Naive thymus-derived CD4-positive, alpha-beta T cell (primary cell): ENCODE measurements at regions not wholly inside any gene's neighbourhood (a gene's known extent, or its start where the extent isn't known, plus 50 kb on each side); places are given as distances from the start of the nearest gene placed in this dataset.
"Not testable (repeated sequence)": the region's sequence is repeated elsewhere in the genome, so short reads cannot be mapped to it uniquely, and the experiment has no call there.

Source experiments
- ATAC-seq: fragments of 150-1000 bp; cut with Tn5 transposase; 2 replicates; pipeline ENCODE4 v1.10.0; 2021; ENCODE audit warnings: mild to moderate bottlenecking, moderate library complexity
- CTCF ChIA-PET: fragments of 350-600 bp; sonication (Branson Sonifier 250); formaldehyde crosslinking; loops from one replicate; lab custom pipeline; 2021; ENCODE audit warnings: antibody characterized with exemption; lab: Charles Lee
- POLR2A ChIA-PET: fragments of 350-600 bp; sonication (Branson Sonifier 250); formaldehyde crosslinking; loops from one replicate; lab custom pipeline; 2021; ENCODE audit warnings: antibody characterized with exemption, inconsistent platforms; lab: Charles Lee
- DNase-seq, 9 donors: peaks; one replicate each; pipeline versions ENCODE4 v3.0.0 to v3.0.0-alpha.2; 2020 to 2022; ENCODE audit warnings: mixed read lengths in 1 of 9
- H3K27ac ChIP-seq: one replicate; pipeline ENCODE4 v1.7.0; 2013; ENCODE audit warnings: mild to moderate bottlenecking, low read depth, low read length, moderate library complexity
- H3K27me3 ChIP-seq, 2 donors: one replicate each; pipeline ENCODE4 v1.7.0; 2013; ENCODE audit warnings: low read length in 2 of 2, mild to moderate bottlenecking in 2 of 2, moderate library complexity in 2 of 2; ENCODE audit not compliant: control insufficient read depth in 2 of 2, insufficient read depth in 2 of 2
- H3K36me3 ChIP-seq, 3 experiments: 1 replicate in 2 of 3; 2 replicates in 1 of 3; pipeline ENCODE4 v1.7.0; 2013; ENCODE audit warnings: low read length in 3 of 3, mild to moderate bottlenecking in 3 of 3, moderate library complexity in 1 of 3; ENCODE audit not compliant: insufficient read depth in 3 of 3, control insufficient read depth in 2 of 3
- H3K4me1 ChIP-seq, 2 donors: one replicate each; pipeline ENCODE4 v1.7.0; 2013; ENCODE audit warnings: low read length in 2 of 2, mild to moderate bottlenecking in 2 of 2, moderate library complexity in 1 of 2; ENCODE audit not compliant: control insufficient read depth in 2 of 2, insufficient read depth in 2 of 2
- H3K4me3 ChIP-seq: 2 replicates; pipeline ENCODE4 v1.7.0; 2013; ENCODE audit warnings: mild to moderate bottlenecking, low read length
- H3K9me3 ChIP-seq, 3 experiments: 1 replicate in 2 of 3; 2 replicates in 1 of 3; pipeline ENCODE4 v1.7.0; 2013; ENCODE audit warnings: low read length in 3 of 3; ENCODE audit not compliant: control insufficient read depth in 2 of 3
- H3K27ac Mint-ChIP-seq, 9 donors: one replicate each; pipeline ENCODE4 v1.8.0; 2020 to 2022; ENCODE audit warnings: mixed read lengths in 9 of 9, mild to moderate bottlenecking in 8 of 9, moderate library complexity in 5 of 9, inconsistent platforms in 2 of 9
- H3K27me3 Mint-ChIP-seq, 5 donors: one replicate each; pipeline ENCODE4 v1.8.0; 2021 to 2022; ENCODE audit warnings: mixed read lengths in 5 of 5, mild to moderate bottlenecking in 1 of 5
- H3K36me3 Mint-ChIP-seq, 5 donors: one replicate each; pipeline ENCODE4 v1.8.0; 2020 to 2022; ENCODE audit warnings: mixed read lengths in 5 of 5, mild to moderate bottlenecking in 3 of 5, inconsistent platforms in 1 of 5
- H3K4me1 Mint-ChIP-seq, 7 donors: one replicate each; pipeline ENCODE4 v1.8.0; 2020 to 2022; ENCODE audit warnings: mixed read lengths in 7 of 7, mild to moderate bottlenecking in 3 of 7, inconsistent platforms in 1 of 7
- H3K4me3 Mint-ChIP-seq, 10 donors: one replicate each; pipeline ENCODE4 v1.8.0; 2020 to 2022; ENCODE audit warnings: mild to moderate bottlenecking in 10 of 10, mixed read lengths in 10 of 10, moderate library complexity in 6 of 10, inconsistent platforms in 2 of 10
- H3K9me3 Mint-ChIP-seq, 11 donors: one replicate each; pipeline ENCODE4 v1.8.0; 2020 to 2022; ENCODE audit warnings: mixed read lengths in 11 of 11, mild to moderate bottlenecking in 4 of 11, inconsistent platforms in 1 of 11, moderate library complexity in 1 of 11
- intact Hi-C, 2 donors: fragments of 100-400 bp; cut with micrococcal nuclease; formaldehyde crosslinking; loops; one replicate each; pipeline ENCODE4 v1.15.1; 2023

DNA sequence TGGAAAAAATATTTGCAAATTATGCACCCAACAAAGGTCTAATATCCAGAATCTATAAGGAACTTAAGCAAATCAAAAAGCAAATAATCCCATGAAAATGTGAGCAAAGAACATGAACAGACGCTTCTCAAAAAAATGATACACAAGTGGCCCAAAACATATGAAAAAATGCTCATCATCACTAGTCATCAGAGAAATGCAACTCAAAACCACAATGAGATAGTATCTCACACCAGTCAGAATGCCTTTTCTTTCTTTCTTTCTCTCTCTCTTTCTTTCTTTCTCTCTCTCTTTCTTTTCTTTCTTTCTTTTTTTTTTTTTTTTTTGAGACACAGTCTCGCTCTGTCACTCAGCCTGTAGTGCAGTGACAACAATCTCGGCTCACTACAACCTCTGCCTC, 602.9 kb upstream of the TBL1XR1 start:
- H3K27ac Mint-ChIP-seq, H3K4me1 Mint-ChIP-seq, H3K9me3 ChIP-seq, DNase-seq, H3K27ac ChIP-seq, CTCF ChIA-PET, H3K27me3 ChIP-seq, H3K4me3 Mint-ChIP-seq, H3K4me3 ChIP-seq, H3K27me3 Mint-ChIP-seq, intact Hi-C loops, H3K36me3 Mint-ChIP-seq, ATAC-seq, H3K9me3 Mint-ChIP-seq, H3K4me1 ChIP-seq, POLR2A ChIA-PET, H3K36me3 ChIP-seq: not testable (repeated sequence)

GRCh38 chr3:177800561-177800960, 603.3 kb upstream of the TBL1XR1 start:
- ChIA-PET POLR2A (no interaction called here), CTCF (no interaction called here)
- intact Hi-C loops, result no loop called here
- Mint-ChIP-seq H3K9me3 (peaks cover 0 to 3% (median 0%) of the 10 kb centered on the region in 11 donors), H3K36me3 (no peaks in the 10 kb centered on the region), H3K27ac (no peak overlapping the region), H3K4me3 (no peak overlapping the region), H3K4me1 (peaks cover 0 to 9% (median 6%) of the 10 kb centered on the region in 7 donors), H3K27me3 (no peaks in the 10 kb centered on the region)
- no peaks in the 10 kb centered on the region for H3K4me1 ChIP-seq
- H3K4me3 ChIP-seq, result no peak overlapping the region
- no peaks in the 10 kb centered on the region for H3K9me3 ChIP-seq
- ATAC-seq, result no peak
- H3K27ac ChIP-seq, result no peak overlapping the region
- H3K36me3 ChIP-seq, result no peaks in the 10 kb centered on the region
- DNase-seq, result no peak
- H3K27me3 ChIP-seq, result no peaks in the 10 kb centered on the region

DNA sequence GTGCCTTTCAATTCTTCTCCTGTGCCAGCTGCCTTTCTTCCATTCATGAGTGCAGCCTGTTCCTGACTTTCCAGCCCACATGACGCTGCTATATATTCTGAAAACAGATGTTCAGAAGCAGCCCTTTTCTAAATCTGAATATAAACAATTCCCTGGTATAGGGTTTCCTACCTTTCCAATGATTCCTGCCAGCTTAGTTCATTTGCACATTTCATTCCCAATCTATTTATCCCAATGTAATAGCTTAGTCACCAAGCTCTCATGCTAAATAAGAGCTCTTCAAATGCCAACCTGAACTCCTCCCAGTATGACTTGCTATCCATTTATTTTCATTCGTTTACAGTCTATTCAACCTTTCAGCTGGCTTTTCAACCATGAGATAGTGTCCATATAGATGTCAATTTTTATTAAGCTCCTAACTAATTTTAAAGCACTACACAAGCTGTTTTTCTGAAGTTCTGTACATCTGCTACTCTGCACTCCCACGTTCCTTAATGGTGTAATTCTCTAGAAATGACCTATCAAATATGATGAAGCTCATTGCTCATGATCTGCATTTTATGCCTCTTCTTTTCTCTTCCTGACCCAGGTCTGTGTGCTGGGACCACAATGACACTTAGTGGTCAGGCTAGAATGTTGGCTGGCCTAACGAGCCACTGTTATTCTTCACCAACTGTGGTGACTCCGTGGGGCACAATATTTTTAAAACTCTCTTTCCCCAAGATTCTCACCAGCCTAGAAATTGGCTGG, 605.0 kb upstream of the TBL1XR1 start:
- H3K9me3 Mint-ChIP-seq, result peaks cover 0 to 3% (median 0%) of the 10 kb centered on the region in 11 donors
- ChIA-PET CTCF (no interaction called here), POLR2A (interaction anchor here (0.5 to 0.6 kb wide), 2 partner anchors 12 to 289 kb away, joined by 3 read pairs; no protein-coding TSS in a partner anchor)
- no peaks in the 10 kb centered on the region for H3K27me3 Mint-ChIP-seq
- no peaks in the 10 kb centered on the region for H3K9me3 ChIP-seq
- H3K27ac ChIP-seq, result no peak overlapping the region
- no peaks in the 10 kb centered on the region for H3K4me1 ChIP-seq
- no peak for DNase-seq
- no peaks in the 10 kb centered on the region for H3K36me3 Mint-ChIP-seq
- no peaks in the 10 kb centered on the region for H3K27me3 ChIP-seq
- H3K4me1 Mint-ChIP-seq, result peaks cover 0 to 7% (median 5%) of the 10 kb centered on the region in 7 donors
- intact Hi-C loops, result no loop called here
- H3K4me3 Mint-ChIP-seq, result no peak overlapping the region
- peak overlapping the region in 1 of 9 donors; percentile 80 for H3K27ac Mint-ChIP-seq
- H3K4me3 ChIP-seq, result no peak overlapping the region
- no peaks in the 10 kb centered on the region for H3K36me3 ChIP-seq
- ATAC-seq, result no peak

DNA sequence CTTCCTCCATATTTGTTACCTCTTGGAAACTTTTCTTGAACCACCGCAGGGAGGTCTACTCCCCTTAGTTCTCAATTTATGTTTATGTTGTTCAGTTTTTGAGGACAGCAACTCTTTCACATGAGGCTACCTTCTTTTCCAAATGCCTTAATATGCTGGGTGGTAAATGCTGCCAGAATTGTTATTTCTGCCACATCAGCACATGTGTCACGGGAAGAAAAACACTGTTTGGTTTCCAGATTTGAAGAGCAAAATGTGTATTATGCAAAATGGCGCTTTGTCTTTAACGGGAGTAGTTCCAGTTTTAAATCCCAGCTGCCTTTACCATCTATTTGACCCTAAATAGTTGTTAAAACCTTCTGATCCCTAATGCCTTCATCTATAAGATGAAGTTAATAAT, 606.2 kb upstream of the TBL1XR1 start:
- DNase-seq (no peak), ATAC-seq (no peak)
- Histone ChIP-seq H3K36me3 (no peaks in the 10 kb centered on the region), H3K9me3 (no peaks in the 10 kb centered on the region), H3K27me3 (no peaks in the 10 kb centered on the region), H3K4me1 (no peaks in the 10 kb centered on the region), H3K4me3 (no peak overlapping the region), H3K27ac (no peak overlapping the region)
- ChIA-PET POLR2A (interaction anchor here (0.8 kb wide), 1 partner anchor 8 kb away, joined by 3 read pairs; no protein-coding TSS in a partner anchor), CTCF (no interaction called here)
- H3K9me3 Mint-ChIP-seq, result peaks cover 0 to 6% (median 0%) of the 10 kb centered on the region in 11 donors
- H3K27ac Mint-ChIP-seq, result no peak overlapping the region
- H3K27me3 Mint-ChIP-seq, result no peaks in the 10 kb centered on the region
- H3K4me3 Mint-ChIP-seq, result no peak overlapping the region
- no peaks in the 10 kb centered on the region for H3K36me3 Mint-ChIP-seq
- H3K4me1 Mint-ChIP-seq, result peaks cover 0 to 7% (median 5%) of the 10 kb centered on the region in 7 donors
- intact Hi-C loops, result no loop called here

DNA sequence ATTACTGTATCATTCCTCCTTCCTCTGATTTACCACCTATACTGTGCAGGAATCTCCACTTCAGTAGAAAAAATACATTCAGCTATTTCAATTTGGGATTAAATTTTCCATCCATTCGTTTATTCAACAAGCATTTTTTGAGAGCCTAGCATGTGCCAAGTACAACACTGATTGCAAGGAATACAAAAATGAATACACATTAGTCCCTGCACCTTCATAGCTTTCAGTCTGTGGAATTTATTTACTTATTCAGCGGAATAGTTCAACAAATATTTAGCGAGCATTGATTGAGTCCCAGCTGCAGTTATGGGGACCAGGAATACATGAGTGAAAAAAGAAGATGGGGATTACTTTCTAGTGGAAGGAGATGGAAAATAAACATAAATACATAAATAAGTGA, 606.8 kb upstream of the TBL1XR1 start:
- DNase-seq (no peak), ATAC-seq (no peak)
- intact Hi-C loops, result no loop called here
- H3K4me1 Mint-ChIP-seq, result peaks cover 0 to 7% (median 5%) of the 10 kb centered on the region in 7 donors
- Histone ChIP-seq H3K4me3 (no peak overlapping the region), H3K27me3 (no peaks in the 10 kb centered on the region), H3K27ac (no peak overlapping the region), H3K4me1 (no peaks in the 10 kb centered on the region), H3K9me3 (no peaks in the 10 kb centered on the region), H3K36me3 (no peaks in the 10 kb centered on the region)
- H3K4me3 Mint-ChIP-seq, result no peak overlapping the region
- POLR2A ChIA-PET, result no interaction called here
- H3K36me3 Mint-ChIP-seq, result no peaks in the 10 kb centered on the region
- no peaks in the 10 kb centered on the region for H3K27me3 Mint-ChIP-seq
- peaks cover 0 to 6% (median 0%) of the 10 kb centered on the region in 11 donors for H3K9me3 Mint-ChIP-seq
- CTCF ChIA-PET, result no interaction called here
- H3K27ac Mint-ChIP-seq, result no peak overlapping the region

- Histone ChIP-seq H3K27ac (no peak overlapping the region), H3K4me1 (peaks cover 0 to 2% of the 10 kb centered on the region in 2 donors), H3K4me3 (no peak overlapping the region), H3K9me3 (no peaks in the 10 kb centered on the region), H3K36me3 (no peaks in the 10 kb centered on the region), H3K27me3 (no peaks in the 10 kb centered on the region)
- no peak overlapping the region for H3K4me3 Mint-ChIP-seq
- no peak for ATAC-seq
- intact Hi-C loops, result no loop called here
- no peaks in the 10 kb centered on the region for H3K27me3 Mint-ChIP-seq
- POLR2A ChIA-PET, result no interaction called here
- CTCF ChIA-PET, result no interaction called here
- no peak overlapping the region for H3K27ac Mint-ChIP-seq
- H3K9me3 Mint-ChIP-seq, result peaks cover 0 to 6% (median 0%) of the 10 kb centered on the region in 11 donors
- peaks cover 0 to 8% (median 6%) of the 10 kb centered on the region in 7 donors for H3K4me1 Mint-ChIP-seq
- H3K36me3 Mint-ChIP-seq, result no peaks in the 10 kb centered on the region
- no peak for DNase-seq
Observed at GRCh38 chr3:177804646-177805045, 607.4 kb upstream of the TBL1XR1 start.
